ENCODE measurements at regions not wholly inside any gene's neighbourhood (a gene's known extent, or its start where the extent isn't known, plus 50 kb on each side); places are given as distances from the start of the nearest gene placed in this dataset.

GRCh38 chr6:6508643-6509042 is 79.9 kb upstream of the LY86 start:
- no peak for TF ChIP-seq POLR2A (IDR thresholded peaks at IDR 0.05)
- TF ChIP-seq, protein P1, sequence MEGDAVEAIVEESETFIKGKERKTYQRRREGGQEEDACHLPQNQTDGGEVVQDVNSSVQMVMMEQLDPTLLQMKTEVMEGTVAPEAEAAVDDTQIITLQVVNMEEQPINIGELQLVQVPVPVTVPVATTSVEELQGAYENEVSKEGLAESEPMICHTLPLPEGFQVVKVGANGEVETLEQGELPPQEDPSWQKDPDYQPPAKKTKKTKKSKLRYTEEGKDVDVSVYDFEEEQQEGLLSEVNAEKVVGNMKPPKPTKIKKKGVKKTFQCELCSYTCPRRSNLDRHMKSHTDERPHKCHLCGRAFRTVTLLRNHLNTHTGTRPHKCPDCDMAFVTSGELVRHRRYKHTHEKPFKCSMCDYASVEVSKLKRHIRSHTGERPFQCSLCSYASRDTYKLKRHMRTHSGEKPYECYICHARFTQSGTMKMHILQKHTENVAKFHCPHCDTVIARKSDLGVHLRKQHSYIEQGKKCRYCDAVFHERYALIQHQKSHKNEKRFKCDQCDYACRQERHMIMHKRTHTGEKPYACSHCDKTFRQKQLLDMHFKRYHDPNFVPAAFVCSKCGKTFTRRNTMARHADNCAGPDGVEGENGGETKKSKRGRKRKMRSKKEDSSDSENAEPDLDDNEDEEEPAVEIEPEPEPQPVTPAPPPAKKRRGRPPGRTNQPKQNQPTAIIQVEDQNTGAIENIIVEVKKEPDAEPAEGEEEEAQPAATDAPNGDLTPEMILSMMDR (IDR thresholded peaks at IDR 0.05), result no peak
